GM19455 (cell line): ENCODE measurements at regions not wholly inside any gene's neighbourhood (a gene's known extent, or its start where the extent isn't known, plus 50 kb on each side); places are given as distances from the start of the nearest gene placed in this dataset.

Experiments used
- ATAC-seq: cut with Tn5 transposase; IDR thresholded peaks from one replicate; pipeline ENCODE4 v1.9.1; 2021; ENCODE audit not compliant: unreplicated experiment

GRCh38 chr10:7028809-7029166 lies 382.0 kb downstream of the SFMBT2 start:
- no peak for ATAC-seq

- ATAC-seq: no peak
These were observed 382.7 kb downstream of the SFMBT2 start for GRCh38 chr10:7027913-7028808.

DNA sequence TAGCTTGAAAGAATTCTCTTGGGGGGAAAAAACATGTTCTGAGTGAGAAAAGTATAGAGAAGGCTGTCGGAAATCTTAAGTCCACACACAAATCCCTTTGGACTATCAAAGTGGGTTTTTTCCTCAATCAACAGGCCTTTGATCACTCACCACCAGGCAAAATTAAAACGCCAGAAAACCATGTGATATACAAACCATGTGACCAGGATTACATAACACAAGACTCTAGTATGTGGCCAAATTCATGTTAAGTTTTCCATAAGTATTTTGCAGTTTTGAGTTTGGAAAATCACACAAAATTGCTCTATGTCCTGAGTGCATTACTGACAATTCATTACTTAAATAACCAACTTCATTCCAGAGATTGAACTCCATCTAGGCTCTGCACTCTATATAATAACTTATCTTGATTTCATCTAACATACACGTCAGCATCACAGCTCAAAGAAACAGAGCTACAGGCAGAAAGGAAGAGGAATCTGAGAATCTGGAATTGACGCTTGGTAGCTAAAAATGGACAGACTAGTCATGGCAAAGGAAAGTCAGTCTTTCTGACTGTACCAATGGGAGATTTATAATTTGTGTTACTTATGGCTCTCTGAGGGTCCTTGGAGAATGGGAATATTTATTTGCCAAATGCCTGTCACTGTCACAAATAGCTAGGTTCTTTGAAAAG lies 383.5 kb downstream of the SFMBT2 start:
- no peak for ATAC-seq

DNA sequence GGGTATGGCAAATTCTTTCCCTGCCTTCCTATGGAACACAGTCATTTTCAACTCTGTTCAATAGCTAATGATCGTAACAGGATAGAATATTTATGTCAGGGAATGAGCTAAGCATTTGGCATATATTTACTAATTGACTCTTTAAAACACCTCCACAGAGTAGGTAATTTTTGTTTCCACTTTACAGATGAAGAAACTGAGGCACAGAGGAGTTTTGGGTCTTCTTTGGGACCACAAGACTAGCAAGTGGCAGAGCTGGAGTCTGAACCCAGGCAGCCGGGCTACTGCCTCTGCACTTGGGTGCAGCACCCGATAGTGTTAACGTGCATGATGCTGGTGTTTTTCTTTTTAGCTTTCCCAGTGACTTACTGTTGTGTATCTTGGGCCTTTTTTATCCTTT lies 384.0 kb downstream of the SFMBT2 start:
- no peak for ATAC-seq

GRCh38 chr10:7025296-7025695 lies 385.5 kb downstream of the SFMBT2 start:
- ATAC-seq: no peak

GRCh38 chr10:7015457-7015856 lies 395.4 kb downstream of the SFMBT2 start:
- no peak for ATAC-seq

GRCh38 chr10:7014721-7015120 lies 396.1 kb downstream of the SFMBT2 start:
- no peak for ATAC-seq

DNA sequence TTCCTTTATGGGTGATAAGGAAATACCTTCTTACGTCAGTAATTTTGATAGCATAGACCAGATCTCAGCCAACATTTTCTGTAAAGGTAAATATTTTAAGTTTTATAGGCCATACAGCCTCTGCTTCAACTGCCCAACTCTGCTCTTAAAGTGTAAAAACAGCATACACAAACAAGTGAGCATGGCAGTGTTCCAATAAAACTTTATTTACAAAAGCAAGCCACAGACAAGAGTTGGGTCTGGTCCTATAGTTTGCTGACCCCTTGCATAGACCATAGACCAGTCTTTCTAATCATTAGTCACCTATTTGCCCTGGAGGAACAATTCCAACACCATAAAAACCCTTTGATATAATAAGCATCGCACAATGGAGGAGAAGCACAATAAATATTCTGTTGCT lies 398.8 kb downstream of the SFMBT2 start:
- no peak for ATAC-seq

GRCh38 chr10:7008645-7009044 lies 402.2 kb downstream of the SFMBT2 start:
- ATAC-seq: no peak

GRCh38 chr10:7007600-7008190 lies 403.1 kb downstream of the SFMBT2 start:
- ATAC-seq: no peak

DNA sequence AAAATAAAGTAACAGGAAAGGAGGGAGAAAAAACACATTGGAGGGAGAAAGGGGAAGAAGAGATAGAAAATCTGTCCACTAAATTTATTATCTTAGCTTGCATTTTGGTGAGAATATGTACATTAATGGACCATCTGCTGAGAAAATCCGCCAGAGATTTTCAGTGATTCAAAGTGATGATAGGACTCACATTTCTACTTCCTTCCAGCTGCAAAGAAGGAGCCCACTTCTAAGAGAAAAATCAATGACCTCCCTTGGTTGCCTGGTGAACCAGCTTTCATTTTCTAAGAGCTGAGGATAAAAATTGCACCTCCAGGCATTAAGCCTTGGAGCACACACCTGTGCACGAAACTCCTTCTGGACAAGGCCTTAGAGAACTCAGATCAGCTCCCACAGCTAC lies 404.3 kb downstream of the SFMBT2 start:
- ATAC-seq: no peak

DNA sequence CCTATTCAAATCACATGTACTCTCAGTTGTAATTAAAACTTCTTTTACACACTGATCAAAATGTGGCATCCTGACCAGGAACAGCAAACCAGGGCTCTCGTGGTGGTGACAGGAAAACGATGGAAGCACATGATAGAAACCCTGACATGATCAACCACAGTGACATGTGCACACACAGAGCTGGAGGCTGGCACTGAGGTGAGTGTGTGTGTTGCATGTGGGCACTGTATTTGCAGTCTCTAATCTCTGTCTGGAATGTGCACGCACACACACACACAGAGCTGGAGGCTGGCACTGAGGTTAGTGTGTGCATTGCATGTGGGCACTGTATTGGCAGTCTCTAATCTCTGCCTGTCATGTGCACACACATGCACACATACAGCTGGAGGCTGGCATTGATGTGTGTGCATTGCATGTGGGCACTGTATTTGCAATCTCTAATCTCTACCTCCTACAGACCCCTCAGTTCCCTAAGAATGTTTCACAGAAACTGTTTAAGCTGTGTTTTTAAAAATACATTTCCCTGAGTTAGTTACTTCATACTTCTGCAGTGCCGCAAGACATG lies 406.9 kb downstream of the SFMBT2 start:
- no peak for ATAC-seq

- ATAC-seq: no peak
These were observed 410.8 kb downstream of the SFMBT2 start for GRCh38 chr10:7000061-7000460.

- ATAC-seq: no peak
These were observed 411.5 kb downstream of the SFMBT2 start for GRCh38 chr10:6999232-6999925.

DNA sequence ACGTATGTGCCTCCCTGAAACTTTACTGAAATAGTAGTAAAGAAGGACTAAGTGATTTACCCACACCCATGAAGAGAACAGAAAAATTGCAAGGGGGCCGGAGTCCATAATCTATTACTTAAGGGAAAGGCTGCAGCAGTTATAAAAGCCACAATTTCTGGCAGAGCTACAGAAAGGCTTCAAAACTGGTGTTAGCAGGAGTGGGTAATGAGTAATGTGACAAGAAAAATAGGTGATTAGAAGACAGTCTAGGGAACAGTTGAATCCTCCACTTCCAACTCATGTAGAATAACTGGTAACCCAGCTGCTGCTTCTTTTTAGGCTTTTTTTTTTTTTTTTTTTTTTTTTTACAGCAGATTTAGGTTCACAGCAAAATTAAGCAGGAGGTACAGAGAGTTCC lies 413.3 kb downstream of the SFMBT2 start:
- ATAC-seq: no peak

GRCh38 chr10:6996431-6996830 lies 414.4 kb downstream of the SFMBT2 start:
- no peak for ATAC-seq

GRCh38 chr10:6995831-6996230 lies 415.0 kb downstream of the SFMBT2 start:
- ATAC-seq: no peak

DNA sequence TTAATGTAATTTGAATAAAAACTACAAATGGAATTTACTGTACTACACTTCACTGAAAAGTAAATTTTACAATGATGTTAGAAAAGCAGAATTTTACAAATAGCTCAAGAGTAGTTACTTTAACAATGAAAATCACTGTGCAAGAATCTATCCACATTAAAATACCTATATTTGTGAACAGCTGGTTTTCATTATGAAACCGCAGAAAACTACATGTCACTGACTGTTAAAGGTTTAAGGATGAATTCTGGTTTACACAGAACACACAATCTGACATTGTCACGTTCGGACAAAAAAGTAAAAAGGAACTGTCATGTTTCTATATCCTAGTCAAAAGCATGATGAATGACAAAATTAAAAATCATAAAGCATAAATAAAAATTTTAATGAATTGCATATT lies 415.3 kb upstream of the PRKCQ start:
- no peak for ATAC-seq

- no peak for ATAC-seq
These were observed 410.8 kb upstream of the PRKCQ start for GRCh38 chr10:6990891-6991290.

DNA sequence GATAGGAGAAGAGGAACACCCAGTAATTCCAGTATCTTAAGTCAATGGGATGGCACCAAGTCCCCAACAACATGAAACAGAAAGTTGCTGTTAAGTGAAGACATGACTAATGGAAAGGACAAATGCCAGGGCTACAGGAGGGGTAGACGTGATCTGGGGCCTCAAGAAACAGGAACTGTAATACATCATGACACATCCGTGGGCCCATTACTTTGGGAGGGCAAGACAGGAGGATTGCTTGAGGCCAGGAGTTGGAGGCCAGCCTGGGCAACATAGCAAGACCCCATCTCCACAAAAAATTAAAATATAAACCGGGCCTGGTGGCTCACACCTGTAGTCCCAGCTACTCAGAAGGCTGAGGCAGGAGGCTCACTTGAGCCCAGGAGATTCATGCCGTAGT lies 408.6 kb upstream of the PRKCQ start:
- no peak for ATAC-seq

- no peak for ATAC-seq
These were observed 407.5 kb upstream of the PRKCQ start for GRCh38 chr10:6987536-6987945.
